ENCODE measurements at regions not wholly inside any gene's neighbourhood (a gene's known extent, or its start where the extent isn't known, plus 50 kb on each side); places are given as distances from the start of the nearest gene placed in this dataset.

DNA sequence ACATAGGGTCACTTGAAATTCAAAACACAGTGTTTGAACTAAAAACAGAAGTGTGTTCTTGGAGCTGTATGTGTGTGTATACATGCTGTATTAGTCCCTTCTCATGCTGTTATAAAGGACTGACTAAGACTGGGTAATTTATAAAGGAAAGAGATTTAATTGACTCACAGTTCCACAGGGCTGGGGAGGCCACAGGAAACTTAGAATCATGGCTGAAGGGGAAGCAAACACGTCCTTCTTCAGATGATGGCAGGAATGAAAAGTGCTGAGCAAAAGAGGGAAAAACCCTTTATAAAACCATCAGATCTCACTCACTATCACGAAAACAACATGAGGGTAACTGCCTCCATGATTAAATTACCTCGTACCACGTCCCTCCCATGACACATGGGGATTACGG, 224.1 kb downstream of the BCAT1 start:
- no peak for TF ChIP-seq GATA3 (IDR thresholded peaks at IDR 0.05; ENCODE audit: low read depth, low read length)
- TF ChIP-seq GATA2 (IDR thresholded peaks at IDR 0.05; ENCODE audit: low read depth, low read length) = no peak

Data from SH-SY5Y (cell line).